Endothelial cell of umbilical vein (primary cell): ENCODE measurements at regions not wholly inside any gene's neighbourhood (a gene's known extent, or its start where the extent isn't known, plus 50 kb on each side); places are given as distances from the start of the nearest gene placed in this dataset.
A peak's percentile ranks its signal among the peaks of the same experiment; 100 is the strongest.

Experiments used
- BruUV-seq: library from RNA; stranded (reverse); fragments of 400-500 nt; replicated peaks from 2 replicates; lab custom pipeline; 2021; lab: Mats Ljungman, UMichigan
- CTCF ChIA-PET: fragments of 300-600, 350-600 bp; sonication (Branson Sonifier 250); formaldehyde crosslinking; loops from one replicate; lab custom pipeline; 2021; ENCODE audit warnings: antibody characterized with exemption, inconsistent platforms; lab: Charles Lee
- POLR2A ChIA-PET: fragments of 300-600, 350-600 bp; sonication (Branson Sonifier 250); formaldehyde crosslinking; loops from one replicate; lab custom pipeline; 2021; ENCODE audit warnings: antibody characterized with exemption, inconsistent platforms; lab: Charles Lee
- DNase-seq: peaks from one replicate; pipeline ENCODE4 v3.0.0-alpha.2; 2011; ENCODE audit warnings: low read depth, low spot score
- FAIRE-seq: peaks from 2 replicates; lab custom pipeline; 2011; peaks lifted over from hg19 to GRCh38; lab: Jason Lieb, UNC
- H2AFZ ChIP-seq: 2 replicates; pipeline ENCODE4 v1.6.0; 2012; ENCODE audit warnings: low read depth, low read length, control low read depth, inconsistent platforms
- H3K27ac ChIP-seq: 2 replicates; pipeline ENCODE4 v1.5.1; 2011; ENCODE audit warnings: low read depth, mild to moderate bottlenecking, control low read depth, low read length, moderate library complexity; ENCODE audit not compliant: insufficient read depth
- H3K27me3 ChIP-seq, 2 experiments: 2 replicates each; pipeline versions ENCODE4 v1.6.0 to v1.6.1; 2011; ENCODE audit warnings: low read length in 2 of 2, mixed read lengths in 1 of 2; ENCODE audit not compliant: control insufficient read depth in 2 of 2, insufficient read depth in 2 of 2
- H3K36me3 ChIP-seq, 2 experiments: 2 replicates in 1 of 2; 3 replicates in 1 of 2; pipeline ENCODE4 v1.5.1; 2011; ENCODE audit warnings: low read length in 2 of 2, mild to moderate bottlenecking in 1 of 2, moderate library complexity in 1 of 2; ENCODE audit not compliant: control insufficient read depth in 2 of 2, insufficient read depth in 2 of 2; ENCODE audit errors: extremely low read depth in 1 of 2
- H3K4me1 ChIP-seq: 3 replicates; pipeline ENCODE4 v1.5.1; 2011; ENCODE audit warnings: mild to moderate bottlenecking, low read length; ENCODE audit not compliant: control insufficient read depth, insufficient read depth; ENCODE audit errors: extremely low read depth
- H3K4me2 ChIP-seq: 2 replicates; pipeline ENCODE4 v1.6.1; 2011; ENCODE audit warnings: low read length, control low read depth, mixed read lengths; ENCODE audit not compliant: insufficient read depth
- H3K4me3 ChIP-seq, 3 experiments: fragments of 200-600 bp in 1 of 3; sonication (generic), shearing (Covaris generic) in 1 of 3; replicated peaks in 1 of 3; 2 replicates each; pipeline ENCODE4 v1.5.1; 2011 to 2016; ENCODE audit warnings: control low read depth in 3 of 3, low read length in 3 of 3, mild to moderate bottlenecking in 2 of 3, inconsistent platforms in 1 of 3, low read depth in 1 of 3, moderate library complexity in 1 of 3; ENCODE audit not compliant: insufficient read depth in 1 of 3
- H3K79me2 ChIP-seq: 2 replicates; pipeline ENCODE4 v1.6.0; 2012; ENCODE audit warnings: low read length, inconsistent platforms; ENCODE audit not compliant: control insufficient read depth, insufficient read depth
- H3K9ac ChIP-seq: replicated peaks from 2 replicates; pipeline ENCODE3; 2011; ENCODE audit warnings: low read length, control low read depth; ENCODE audit not compliant: insufficient read depth; ENCODE audit errors: extremely low read depth
- H3K9me1 ChIP-seq: replicated peaks from 3 replicates; pipeline ENCODE4 v1.6.0; 2011; ENCODE audit warnings: mild to moderate bottlenecking, low read length; ENCODE audit not compliant: control insufficient read depth, insufficient read depth; ENCODE audit errors: extremely low read depth
- H3K9me3 ChIP-seq: replicated peaks from 2 replicates; pipeline ENCODE4 v1.5.1; 2012; ENCODE audit warnings: low read length, inconsistent platforms; ENCODE audit not compliant: control insufficient read depth, insufficient read depth
- H4K20me1 ChIP-seq: replicated peaks from 2 replicates; pipeline ENCODE3; 2011; ENCODE audit warnings: mild to moderate bottlenecking, low read length; ENCODE audit not compliant: control insufficient read depth, insufficient read depth; ENCODE audit errors: extremely low read depth
- CTCF ChIP-seq, 2 donors: IDR thresholded peaks; 1 replicate in 1 of 2; 2 replicates in 1 of 2; pipeline ENCODE4 v1.5.1; 2011; ENCODE audit warnings: low read length in 2 of 2, mild to moderate bottlenecking in 2 of 2, moderate library complexity in 2 of 2, control low read depth in 1 of 2, inconsistent platforms in 1 of 2, low read depth in 1 of 2; ENCODE audit not compliant: insufficient read depth in 1 of 2; ENCODE audit errors: extremely low read depth in 1 of 2
- MYC ChIP-seq: IDR thresholded peaks from one replicate; pipeline ENCODE4 v1.6.1; 2011; ENCODE audit warnings: mild to moderate bottlenecking, low read depth, low read length
- POLR2A ChIP-seq: IDR thresholded peaks from 2 replicates; pipeline ENCODE4 v1.6.1; 2012; ENCODE audit warnings: low read depth, mild to moderate bottlenecking, control low read depth, low read length
- POLR2AphosphoS5 ChIP-seq: IDR thresholded peaks from 2 replicates; pipeline ENCODE4 v1.6.1; 2012; ENCODE audit warnings: low read depth, mild to moderate bottlenecking, control low read depth, low read length, moderate library complexity; ENCODE audit not compliant: insufficient read depth
- dilution Hi-C: fragments of 300-500 bp; cut with MboI; formaldehyde crosslinking; loops from one replicate; pipeline ENCODE4 v1.15.0; 2019; ENCODE audit warnings: low sequenced_read_pairs; ENCODE audit not compliant: extremely low pct_ligation_motif_present
- intact Hi-C: fragments of 100-400 bp; cut with micrococcal nuclease; formaldehyde crosslinking; loops from one replicate; pipeline ENCODE4 v1.10.0; 2022
- TF ChIP-seq, protein P1 (sequence below): IDR thresholded peaks from 2 replicates; pipeline ENCODE4 v1.6.1; 2011; ENCODE audit not compliant: insufficient read depth, insufficient read length

- intact Hi-C loops (no loop called here), dilution Hi-C loops (no loop called here)
- no peak for DNase-seq
- Histone ChIP-seq H3K9me1 (no peaks in the 10 kb centered on the region), H3K79me2 (no peaks in the 10 kb centered on the region), H3K9ac (no peak overlapping the region), H3K4me2 (no peak overlapping the region), H3K27ac (no peak overlapping the region), H2AFZ (no peak overlapping the region), H4K20me1 (no peaks in the 10 kb centered on the region), H3K9me3 (no peaks in the 10 kb centered on the region), H3K4me3 (no peak overlapping the region), H3K36me3 (no peaks in the 10 kb centered on the region), H3K27me3 (no peaks in the 10 kb centered on the region), H3K4me1 (peaks cover 17% of the 10 kb centered on the region)
- POLR2A ChIA-PET, result no interaction called here
- CTCF ChIA-PET, result interaction anchor here (0.9 to 2.1 kb wide), 3 partner anchors 21 to 68 kb away, joined by 3 to 7 read pairs (median 3); no protein-coding TSS in a partner anchor
- peak; percentile 38 for FAIRE-seq
- BruUV-seq, result no TSS peak
- TF ChIP-seq, protein P1, sequence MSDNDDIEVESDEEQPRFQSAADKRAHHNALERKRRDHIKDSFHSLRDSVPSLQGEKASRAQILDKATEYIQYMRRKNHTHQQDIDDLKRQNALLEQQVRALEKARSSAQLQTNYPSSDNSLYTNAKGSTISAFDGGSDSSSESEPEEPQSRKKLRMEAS, result no peak
- TF ChIP-seq CTCF (IDR thresholded peaks at IDR 0.05; ENCODE audit: extremely low read depth in 1 of 2, insufficient read depth in 1 of 2, low read depth in 1 of 2, low read length in 2 of 2) (no peak), MYC (no peak), POLR2AphosphoS5 (no peak), POLR2A (no peak)
These were observed 577.7 kb downstream of the SLC16A7 start for GRCh38 chr12:60173224-60174170.
